Astrocyte (in vitro differentiated cells and primary cell): ENCODE measurements at regions not wholly inside any gene's neighbourhood (a gene's known extent, or its start where the extent isn't known, plus 50 kb on each side); places are given as distances from the start of the nearest gene placed in this dataset.

Experiments used
- DNase-seq: peaks from one replicate; pipeline ENCODE4 v3.0.0-alpha.2; 2010; ENCODE audit warnings: low read depth
- FAIRE-seq: peaks from 2 replicates; lab custom pipeline; 2011; peaks lifted over from hg19 to GRCh38; lab: Jason Lieb, UNC
- H2AFZ ChIP-seq: 2 replicates; pipeline ENCODE4 v1.6.0; 2012; ENCODE audit warnings: low read depth, low read length, inconsistent platforms
- H3K27ac ChIP-seq: 2 replicates; pipeline ENCODE4 v1.5.1; 2011; ENCODE audit warnings: low read depth, low read length, inconsistent platforms
- H3K27me3 ChIP-seq: 2 replicates; pipeline ENCODE4 v1.6.0; 2011; ENCODE audit warnings: low read length, inconsistent platforms; ENCODE audit not compliant: insufficient read depth
- H3K36me3 ChIP-seq: 2 replicates; pipeline ENCODE4 v1.5.1; 2011; ENCODE audit warnings: low read length, inconsistent platforms; ENCODE audit not compliant: insufficient read depth
- H3K4me1 ChIP-seq: 2 replicates; pipeline ENCODE4 v1.5.1; 2011; ENCODE audit warnings: low read length, inconsistent platforms; ENCODE audit not compliant: insufficient read depth
- H3K4me2 ChIP-seq: 2 replicates; pipeline ENCODE4 v1.6.0; 2012; ENCODE audit warnings: low read length, inconsistent platforms
- H3K4me3 ChIP-seq: 2 replicates; pipeline ENCODE4 v1.5.1; 2011; ENCODE audit warnings: low read depth, mild to moderate bottlenecking, low read length, inconsistent platforms; ENCODE audit not compliant: insufficient read depth
- H3K79me2 ChIP-seq: 2 replicates; pipeline ENCODE4 v1.6.0; 2012; ENCODE audit warnings: mild to moderate bottlenecking, low read length, inconsistent platforms; ENCODE audit not compliant: insufficient read depth
- H3K9ac ChIP-seq: 2 replicates; pipeline ENCODE4 v1.6.0; 2012; ENCODE audit warnings: mild to moderate bottlenecking, low read length, inconsistent platforms
- H3K9me3 ChIP-seq: 2 replicates; pipeline ENCODE4 v1.5.1; 2012; ENCODE audit warnings: low read depth, mild to moderate bottlenecking, low read length, inconsistent platforms; ENCODE audit not compliant: insufficient read depth
- H4K20me1 ChIP-seq: 2 replicates; pipeline ENCODE4 v1.6.0; 2012; ENCODE audit warnings: low read length, inconsistent platforms; ENCODE audit not compliant: insufficient read depth
- H3K27ac Mint-ChIP-seq: one replicate; pipeline ENCODE4 v1.8.0; 2021; ENCODE audit warnings: mild to moderate bottlenecking, mixed read lengths; ENCODE audit not compliant: unreplicated experiment
- H3K27me3 Mint-ChIP-seq: one replicate; pipeline ENCODE4 v1.8.0; 2021; ENCODE audit warnings: low read depth, mixed read lengths; ENCODE audit not compliant: unreplicated experiment
- H3K36me3 Mint-ChIP-seq: one replicate; pipeline ENCODE4 v1.8.0; 2021; ENCODE audit warnings: low read depth, mixed read lengths; ENCODE audit not compliant: unreplicated experiment
- H3K4me1 Mint-ChIP-seq: one replicate; pipeline ENCODE4 v1.8.0; 2021; ENCODE audit warnings: low read depth, mixed read lengths; ENCODE audit not compliant: unreplicated experiment
- H3K4me3 Mint-ChIP-seq: one replicate; pipeline ENCODE4 v1.8.0; 2021; ENCODE audit warnings: mild to moderate bottlenecking, moderate library complexity, mixed read lengths; ENCODE audit not compliant: unreplicated experiment
- H3K9me3 Mint-ChIP-seq: one replicate; pipeline ENCODE4 v1.8.0; 2021; ENCODE audit warnings: mild to moderate bottlenecking, mixed read lengths; ENCODE audit not compliant: unreplicated experiment
- EZH2 ChIP-seq: IDR thresholded peaks from 2 replicates; pipeline ENCODE4 v1.6.1; 2012; ENCODE audit warnings: mild to moderate bottlenecking, low read length, inconsistent platforms; ENCODE audit not compliant: insufficient read depth
- TF ChIP-seq, protein P1 (sequence below): IDR thresholded peaks from 2 replicates; pipeline ENCODE4 v1.5.1; 2011; ENCODE audit warnings: low read depth, mild to moderate bottlenecking, inconsistent platforms, low read length, moderate library complexity; ENCODE audit not compliant: insufficient read depth

DNA sequence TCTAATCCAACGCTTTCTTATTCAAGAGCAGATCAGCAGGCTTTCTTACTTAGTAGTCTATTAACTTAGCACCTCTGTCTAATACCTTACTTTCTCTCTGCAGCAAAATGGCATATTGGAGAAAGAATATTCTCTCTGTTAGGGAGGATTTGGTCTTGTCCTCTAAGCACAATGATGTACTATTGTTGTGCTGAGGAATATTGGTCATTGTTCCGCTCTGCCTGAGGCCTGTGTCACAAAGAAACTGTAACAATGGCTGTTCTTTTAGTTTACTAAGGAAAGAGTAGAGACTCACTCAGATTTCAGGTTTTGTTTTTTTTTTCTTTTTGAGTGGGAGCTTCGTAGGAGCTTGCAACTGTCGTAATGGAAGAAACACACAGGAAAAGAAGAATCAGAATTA is 1358.8 kb downstream of the LRFN5 start:
- no peaks in the 10 kb centered on the region for H3K4me1 Mint-ChIP-seq
- no peaks in the 10 kb centered on the region for H3K4me1 ChIP-seq
- DNase-seq (no peak), FAIRE-seq (no peak)
- H3K27ac ChIP-seq, result no peak overlapping the region
- H2AFZ ChIP-seq, result no peak overlapping the region
- H3K4me3 Mint-ChIP-seq, result no peak overlapping the region
- no peaks in the 10 kb centered on the region for H3K9me3 ChIP-seq
- H3K36me3 Mint-ChIP-seq, result no peaks in the 10 kb centered on the region
- H3K27me3 ChIP-seq, result no peaks in the 10 kb centered on the region
- no peak overlapping the region for H3K27ac Mint-ChIP-seq
- TF ChIP-seq, protein P1, sequence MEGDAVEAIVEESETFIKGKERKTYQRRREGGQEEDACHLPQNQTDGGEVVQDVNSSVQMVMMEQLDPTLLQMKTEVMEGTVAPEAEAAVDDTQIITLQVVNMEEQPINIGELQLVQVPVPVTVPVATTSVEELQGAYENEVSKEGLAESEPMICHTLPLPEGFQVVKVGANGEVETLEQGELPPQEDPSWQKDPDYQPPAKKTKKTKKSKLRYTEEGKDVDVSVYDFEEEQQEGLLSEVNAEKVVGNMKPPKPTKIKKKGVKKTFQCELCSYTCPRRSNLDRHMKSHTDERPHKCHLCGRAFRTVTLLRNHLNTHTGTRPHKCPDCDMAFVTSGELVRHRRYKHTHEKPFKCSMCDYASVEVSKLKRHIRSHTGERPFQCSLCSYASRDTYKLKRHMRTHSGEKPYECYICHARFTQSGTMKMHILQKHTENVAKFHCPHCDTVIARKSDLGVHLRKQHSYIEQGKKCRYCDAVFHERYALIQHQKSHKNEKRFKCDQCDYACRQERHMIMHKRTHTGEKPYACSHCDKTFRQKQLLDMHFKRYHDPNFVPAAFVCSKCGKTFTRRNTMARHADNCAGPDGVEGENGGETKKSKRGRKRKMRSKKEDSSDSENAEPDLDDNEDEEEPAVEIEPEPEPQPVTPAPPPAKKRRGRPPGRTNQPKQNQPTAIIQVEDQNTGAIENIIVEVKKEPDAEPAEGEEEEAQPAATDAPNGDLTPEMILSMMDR, result no peak
- no peak for TF ChIP-seq EZH2
- no peaks in the 10 kb centered on the region for H4K20me1 ChIP-seq
- no peaks in the 10 kb centered on the region for H3K36me3 ChIP-seq
- H3K9me3 Mint-ChIP-seq, result peaks cover 2% of the 10 kb centered on the region
- H3K4me2 ChIP-seq, result no peak overlapping the region
- H3K27me3 Mint-ChIP-seq, result no peaks in the 10 kb centered on the region
- no peak overlapping the region for H3K9ac ChIP-seq
- no peaks in the 10 kb centered on the region for H3K79me2 ChIP-seq
- H3K4me3 ChIP-seq, result no peak overlapping the region

GRCh38 chr14:42961509-42961908 is 1354.8 kb downstream of the LRFN5 start:
- no peaks in the 10 kb centered on the region for H3K9me3 Mint-ChIP-seq
- no peaks in the 10 kb centered on the region for H3K9me3 ChIP-seq
- H3K79me2 ChIP-seq, result no peaks in the 10 kb centered on the region
- H3K4me3 ChIP-seq, result no peak overlapping the region
- H3K27me3 ChIP-seq, result no peaks in the 10 kb centered on the region
- no peak overlapping the region for H3K4me2 ChIP-seq
- H3K27ac ChIP-seq, result no peak overlapping the region
- H3K36me3 Mint-ChIP-seq, result no peaks in the 10 kb centered on the region
- no peak overlapping the region for H3K27ac Mint-ChIP-seq
- no peaks in the 10 kb centered on the region for H4K20me1 ChIP-seq
- no peak overlapping the region for H3K4me3 Mint-ChIP-seq
- no peaks in the 10 kb centered on the region for H3K4me1 Mint-ChIP-seq
- TF ChIP-seq EZH2, result no peak
- no peaks in the 10 kb centered on the region for H3K36me3 ChIP-seq
- H3K9ac ChIP-seq, result no peak overlapping the region
- FAIRE-seq (no peak), DNase-seq (no peak)
- no peaks in the 10 kb centered on the region for H3K4me1 ChIP-seq
- H3K27me3 Mint-ChIP-seq, result no peaks in the 10 kb centered on the region
- H2AFZ ChIP-seq, result no peak overlapping the region

GRCh38 chr14:42950363-42950762 is 1343.7 kb downstream of the LRFN5 start:
- no peaks in the 10 kb centered on the region for H3K27me3 ChIP-seq
- no peak overlapping the region for H3K4me2 ChIP-seq
- no peak overlapping the region for H3K27ac Mint-ChIP-seq
- no peak for FAIRE-seq
- no peak overlapping the region for H3K9ac ChIP-seq
- no peak for DNase-seq
- no peak overlapping the region for H3K27ac ChIP-seq
- no peaks in the 10 kb centered on the region for H3K9me3 Mint-ChIP-seq
- H2AFZ ChIP-seq, result no peak overlapping the region
- H3K36me3 ChIP-seq, result no peaks in the 10 kb centered on the region
- H3K27me3 Mint-ChIP-seq, result no peaks in the 10 kb centered on the region
- no peaks in the 10 kb centered on the region for H3K36me3 Mint-ChIP-seq
- H3K4me3 ChIP-seq, result no peak overlapping the region
- H3K4me3 Mint-ChIP-seq, result no peak overlapping the region
- TF ChIP-seq EZH2, result no peak
- TF ChIP-seq, protein P1, result no peak
- no peaks in the 10 kb centered on the region for H3K79me2 ChIP-seq
- no peaks in the 10 kb centered on the region for H3K4me1 ChIP-seq
- no peaks in the 10 kb centered on the region for H3K4me1 Mint-ChIP-seq
- no peaks in the 10 kb centered on the region for H4K20me1 ChIP-seq
- no peaks in the 10 kb centered on the region for H3K9me3 ChIP-seq
